ENCODE measurements at regions not wholly inside any gene's neighbourhood (a gene's known extent, or its start where the extent isn't known, plus 50 kb on each side); places are given as distances from the start of the nearest gene placed in this dataset.

DNA sequence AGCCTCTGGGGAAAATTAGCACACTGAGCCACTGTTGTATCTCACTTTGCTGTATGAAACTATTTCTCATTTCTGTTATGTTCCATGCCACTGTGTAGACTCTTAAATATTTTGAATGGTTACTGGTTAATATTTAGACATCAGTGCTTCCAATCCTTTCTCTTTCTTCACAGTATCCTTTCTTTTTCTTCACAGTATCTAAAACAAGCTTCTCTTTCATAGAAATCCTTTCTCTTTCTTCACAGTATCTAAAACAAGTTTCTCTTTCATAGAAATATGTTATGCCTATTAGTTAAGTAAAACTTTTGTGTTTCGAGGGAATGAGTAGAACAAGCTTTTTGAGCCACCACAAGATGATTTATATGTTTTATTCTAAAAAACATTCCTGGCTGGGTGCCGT is 326.8 kb upstream of the KLF12 start:
- ATAC-seq: no peak
- no peaks in the 10 kb centered on the region for H4K20me1 ChIP-seq (ENCODE audit: insufficient read depth, low read length)

More for the DNA sequence above, 326.8 kb upstream of the KLF12 start:
- FAIRE-seq (no peak), DNase-seq (ENCODE audit: low spot score) (no peak)
- H2AFZ ChIP-seq (ENCODE audit: low read length): no peak overlapping the region
- no peak overlapping the region for H3K4me2 ChIP-seq (ENCODE audit: low read depth, low read length)
- H3K9ac ChIP-seq (ENCODE audit: insufficient read depth, low read depth, low read length): no peak overlapping the region
- H3K79me2 ChIP-seq (ENCODE audit: insufficient read depth, low read length): no peaks in the 10 kb centered on the region
- in situ Hi-C loops (cut with HindIII; ENCODE audit: extremely low pct_ligation_motif_present, low pct_unique_long_range_greater_than_20kb): no loop called here
- POLR2A ChIA-PET: no interaction called here
- no TSS peak for BruUV-seq (replicated peaks)
- intact Hi-C loops (cut with micrococcal nuclease; ENCODE audit: unreplicated experiment): no loop called here
- TF ChIP-seq NFIC (IDR thresholded peaks at IDR 0.05; ENCODE audit: low read length) (no peak), ZNF790 (CRISPR knock-in tag; IDR thresholded peaks at IDR 0.05; ENCODE audit: borderline replicate concordance) (no peak), SAP130 (CRISPR knock-in tag; IDR thresholded peaks at IDR 0.05; ENCODE audit: low read depth) (no peak), SUZ12 (IDR thresholded peaks at IDR 0.05; ENCODE audit: low read depth, low read length) (no peak), YEATS2 (CRISPR knock-in tag; IDR thresholded peaks at IDR 0.05; ENCODE audit: borderline replicate concordance) (no peak), ARID2 (CRISPR knock-in tag; IDR thresholded peaks at IDR 0.05; ENCODE audit: borderline replicate concordance) (no peak)
- TF ChIP-seq, protein P1, sequence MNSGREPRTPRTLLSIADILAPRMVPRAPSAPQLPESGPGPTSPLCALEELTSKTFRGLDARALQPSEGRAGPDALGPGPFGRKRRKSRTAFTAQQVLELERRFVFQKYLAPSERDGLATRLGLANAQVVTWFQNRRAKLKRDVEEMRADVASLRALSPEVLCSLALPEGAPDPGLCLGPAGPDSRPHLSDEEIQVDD (CRISPR knock-in tag; IDR thresholded peaks at IDR 0.05; ENCODE audit: borderline replicate concordance): no peak
- TF ChIP-seq, protein P2, sequence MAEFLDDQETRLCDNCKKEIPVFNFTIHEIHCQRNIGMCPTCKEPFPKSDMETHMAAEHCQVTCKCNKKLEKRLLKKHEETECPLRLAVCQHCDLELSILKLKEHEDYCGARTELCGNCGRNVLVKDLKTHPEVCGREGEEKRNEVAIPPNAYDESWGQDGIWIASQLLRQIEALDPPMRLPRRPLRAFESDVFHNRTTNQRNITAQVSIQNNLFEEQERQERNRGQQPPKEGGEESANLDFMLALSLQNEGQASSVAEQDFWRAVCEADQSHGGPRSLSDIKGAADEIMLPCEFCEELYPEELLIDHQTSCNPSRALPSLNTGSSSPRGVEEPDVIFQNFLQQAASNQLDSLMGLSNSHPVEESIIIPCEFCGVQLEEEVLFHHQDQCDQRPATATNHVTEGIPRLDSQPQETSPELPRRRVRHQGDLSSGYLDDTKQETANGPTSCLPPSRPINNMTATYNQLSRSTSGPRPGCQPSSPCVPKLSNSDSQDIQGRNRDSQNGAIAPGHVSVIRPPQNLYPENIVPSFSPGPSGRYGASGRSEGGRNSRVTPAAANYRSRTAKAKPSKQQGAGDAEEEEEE (CRISPR knock-in tag; IDR thresholded peaks at IDR 0.05; ENCODE audit: borderline replicate concordance): no peak
- TF ChIP-seq, protein P3, sequence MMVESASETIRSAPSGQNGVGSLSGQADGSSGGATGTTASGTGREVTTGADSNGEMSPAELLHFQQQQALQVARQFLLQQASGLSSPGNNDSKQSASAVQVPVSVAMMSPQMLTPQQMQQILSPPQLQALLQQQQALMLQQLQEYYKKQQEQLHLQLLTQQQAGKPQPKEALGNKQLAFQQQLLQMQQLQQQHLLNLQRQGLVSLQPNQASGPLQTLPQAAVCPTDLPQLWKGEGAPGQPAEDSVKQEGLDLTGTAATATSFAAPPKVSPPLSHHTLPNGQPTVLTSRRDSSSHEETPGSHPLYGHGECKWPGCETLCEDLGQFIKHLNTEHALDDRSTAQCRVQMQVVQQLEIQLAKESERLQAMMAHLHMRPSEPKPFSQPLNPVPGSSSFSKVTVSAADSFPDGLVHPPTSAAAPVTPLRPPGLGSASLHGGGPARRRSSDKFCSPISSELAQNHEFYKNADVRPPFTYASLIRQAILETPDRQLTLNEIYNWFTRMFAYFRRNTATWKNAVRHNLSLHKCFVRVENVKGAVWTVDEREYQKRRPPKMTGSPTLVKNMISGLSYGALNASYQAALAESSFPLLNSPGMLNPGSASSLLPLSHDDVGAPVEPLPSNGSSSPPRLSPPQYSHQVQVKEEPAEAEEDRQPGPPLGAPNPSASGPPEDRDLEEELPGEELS (CRISPR knock-in tag; IDR thresholded peaks at IDR 0.05): no peak
- TF ChIP-seq, protein P4, sequence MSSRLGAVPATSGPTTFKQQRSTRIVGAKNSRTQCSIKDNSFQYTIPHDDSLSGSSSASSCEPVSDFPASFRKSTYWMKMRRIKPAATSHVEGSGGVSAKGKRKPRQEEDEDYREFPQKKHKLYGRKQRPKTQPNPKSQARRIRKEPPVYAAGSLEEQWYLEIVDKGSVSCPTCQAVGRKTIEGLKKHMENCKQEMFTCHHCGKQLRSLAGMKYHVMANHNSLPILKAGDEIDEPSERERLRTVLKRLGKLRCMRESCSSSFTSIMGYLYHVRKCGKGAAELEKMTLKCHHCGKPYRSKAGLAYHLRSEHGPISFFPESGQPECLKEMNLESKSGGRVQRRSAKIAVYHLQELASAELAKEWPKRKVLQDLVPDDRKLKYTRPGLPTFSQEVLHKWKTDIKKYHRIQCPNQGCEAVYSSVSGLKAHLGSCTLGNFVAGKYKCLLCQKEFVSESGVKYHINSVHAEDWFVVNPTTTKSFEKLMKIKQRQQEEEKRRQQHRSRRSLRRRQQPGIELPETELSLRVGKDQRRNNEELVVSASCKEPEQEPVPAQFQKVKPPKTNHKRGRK (CRISPR knock-in tag; IDR thresholded peaks at IDR 0.05): no peak
- CTCF ChIA-PET (ENCODE audit: low intra/inter-chr PET ratio, low total read pairs): no interaction called here
- H3K27me3 ChIP-seq (ENCODE audit: control insufficient read depth in 1 of 2, insufficient read depth in 2 of 2, low read length in 2 of 2): no peaks in the 10 kb centered on the region
- no peak overlapping the region for H3K4me3 ChIP-seq (replicated peaks in 1 of 3; ENCODE audit: insufficient read depth in 1 of 3, low read depth in 2 of 3, low read length in 3 of 3)
- no peak overlapping the region for H3K27ac ChIP-seq (ENCODE audit: extremely low read length, insufficient read depth, low read length)
- H3K4me1 ChIP-seq (ENCODE audit: insufficient read depth, low read length): no peaks in the 10 kb centered on the region
- WGBS (ENCODE audit: low lambda C conversion rate): 0% methylated on average over 2 of the region's 2 CpGs
- H3K9me3 ChIP-seq (ENCODE audit: low read length): no peaks in the 10 kb centered on the region
- H3K36me3 ChIP-seq (replicated peaks in 1 of 2; ENCODE audit: control insufficient read depth in 1 of 2, insufficient read depth in 2 of 2, low read length in 2 of 2): no peaks in the 10 kb centered on the region
